ENCODE measurements at regions not wholly inside any gene's neighbourhood (a gene's known extent, or its start where the extent isn't known, plus 50 kb on each side); places are given as distances from the start of the nearest gene placed in this dataset.

DNA sequence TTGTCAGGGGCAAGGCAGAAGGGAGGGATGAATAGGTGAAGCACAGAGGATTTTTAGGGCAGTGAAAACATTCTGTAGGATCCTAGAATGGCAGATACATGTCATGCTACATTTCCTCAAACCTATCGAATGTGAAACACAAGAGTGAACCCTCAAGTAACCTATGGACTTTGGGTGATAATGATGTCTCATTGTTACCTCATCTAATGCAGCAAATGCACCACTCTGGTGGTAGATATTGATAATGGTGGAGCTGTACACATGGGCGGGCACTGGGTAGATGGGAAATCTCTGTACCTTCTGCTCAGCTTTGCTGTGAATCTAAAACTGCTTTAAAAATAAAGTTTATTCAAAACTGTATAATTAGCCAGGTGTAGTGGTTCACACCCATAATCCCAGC is 95.2 kb upstream of the NCK2 start:
- TF ChIP-seq EZH2phosphoT487 (IDR thresholded peaks at IDR 0.05; ENCODE audit: insufficient read depth, low read depth): no peak
- no peak for TF ChIP-seq EZH2 (IDR thresholded peaks at IDR 0.05; ENCODE audit: insufficient read depth, poor library complexity, severe bottlenecking)
- H3F3A ChIP-seq (ENCODE audit: insufficient read depth): no peaks in the 10 kb centered on the region
- H3K4me2 ChIP-seq (ENCODE audit: unreplicated experiment): no peak overlapping the region
- H3K4me1 ChIP-seq (ENCODE audit: insufficient read depth): 0 out of 2 replicates have a peak, but pooled peaks cover 3% of the 10 kb centered on the region
- no peak overlapping the region for H3K4me3 ChIP-seq
- H3K9ac ChIP-seq: no peak overlapping the region
- no peak overlapping the region for H2AFZ ChIP-seq
- no peak overlapping the region for H3K27ac ChIP-seq
- in situ Hi-C loops (cut with MboI): no loop called here
- no peaks in the 10 kb centered on the region for H3K9me2 ChIP-seq (ENCODE audit: insufficient read depth)
- 0 out of 2 replicates have a peak, but pooled peaks cover 6% of the 10 kb centered on the region for H3K27me3 ChIP-seq (replicated peaks; ENCODE audit: insufficient read depth)
- no peak for DNase-seq
- no peaks in the 10 kb centered on the region for H4K20me1 ChIP-seq (ENCODE audit: insufficient read depth)
- no peaks in the 10 kb centered on the region for H3K9me3 ChIP-seq (ENCODE audit: low read depth)
- H3K79me2 ChIP-seq (ENCODE audit: insufficient read depth): no peaks in the 10 kb centered on the region
- no peaks in the 10 kb centered on the region for H3K36me3 ChIP-seq (ENCODE audit: low read depth)
- 87 to 100% methylated on average over 2 of the region's 2 CpGs for WGBS, 2 experiments (ENCODE audit: low coverage in 1 of 2, low lambda C conversion rate in 2 of 2, missing lambda C conversion rate in 2 of 2)

GRCh38 chr2:105647731-105648130 is 97.0 kb upstream of the NCK2 start:
- Histone ChIP-seq H3K36me3 (ENCODE audit: low read depth) (no peaks in the 10 kb centered on the region), H3K4me2 (ENCODE audit: unreplicated experiment) (no peak overlapping the region), H3K27me3 (replicated peaks; ENCODE audit: insufficient read depth) (peaks cover 6% of the 10 kb centered on the region; the same call in 1 of the 2 replicates), H3K9ac (no peak overlapping the region), H3K9me2 (ENCODE audit: insufficient read depth) (no peaks in the 10 kb centered on the region), H2AFZ (no peak overlapping the region), H3F3A (ENCODE audit: insufficient read depth) (peaks cover 5% of the 10 kb centered on the region; the same call in 1 of the 2 replicates), H3K27ac (no peak overlapping the region), H3K4me1 (ENCODE audit: insufficient read depth) (peaks cover 10% of the 10 kb centered on the region; the same call in 1 of the 2 replicates), H3K9me3 (ENCODE audit: low read depth) (no peaks in the 10 kb centered on the region), H3K4me3 (no peak overlapping the region), H3K79me2 (ENCODE audit: insufficient read depth) (no peaks in the 10 kb centered on the region), H4K20me1 (ENCODE audit: insufficient read depth) (no peaks in the 10 kb centered on the region)
- DNase-seq: no peak
- WGBS, 2 experiments (ENCODE audit: low coverage in 1 of 2, low lambda C conversion rate in 2 of 2, missing lambda C conversion rate in 2 of 2): 42 to 89% methylated on average over 1 to 3 of the region's 4 CpGs
- no peak for TF ChIP-seq EZH2 (IDR thresholded peaks at IDR 0.05; ENCODE audit: insufficient read depth, poor library complexity, severe bottlenecking)
- TF ChIP-seq EZH2phosphoT487 (IDR thresholded peaks at IDR 0.05; ENCODE audit: insufficient read depth, low read depth): no peak
- in situ Hi-C loops (cut with MboI): no loop called here

GRCh38 chr2:105646774-105647076 is 98.0 kb upstream of the NCK2 start:
- peaks cover 11% of the 10 kb centered on the region; the same call in 1 of the 2 replicates for H3K27me3 ChIP-seq (replicated peaks; ENCODE audit: insufficient read depth)
- no peak for DNase-seq
- no peaks in the 10 kb centered on the region for H3K79me2 ChIP-seq (ENCODE audit: insufficient read depth)
- no peak overlapping the region for H3K4me2 ChIP-seq (ENCODE audit: unreplicated experiment)
- WGBS, 2 experiments (ENCODE audit: low coverage in 1 of 2, low lambda C conversion rate in 2 of 2, missing lambda C conversion rate in 2 of 2): 71 to 82% methylated on average over 4 of the region's 4 CpGs
- H3K4me3 ChIP-seq: no peak overlapping the region
- H3K9me2 ChIP-seq (ENCODE audit: insufficient read depth): no peaks in the 10 kb centered on the region
- TF ChIP-seq EZH2phosphoT487 (IDR thresholded peaks at IDR 0.05; ENCODE audit: insufficient read depth, low read depth): no peak
- TF ChIP-seq EZH2 (IDR thresholded peaks at IDR 0.05; ENCODE audit: insufficient read depth, poor library complexity, severe bottlenecking): no peak
- H3K4me1 ChIP-seq (ENCODE audit: insufficient read depth): peaks cover 10% of the 10 kb centered on the region; the same call in 1 of the 2 replicates
- no peak overlapping the region for H3K27ac ChIP-seq
- no peaks in the 10 kb centered on the region for H3K36me3 ChIP-seq (ENCODE audit: low read depth)
- no peaks in the 10 kb centered on the region for H4K20me1 ChIP-seq (ENCODE audit: insufficient read depth)
- H3K9ac ChIP-seq: no peak overlapping the region
- in situ Hi-C loops (cut with MboI): no loop called here
- peaks cover 5% of the 10 kb centered on the region; the same call in 1 of the 2 replicates for H3F3A ChIP-seq (ENCODE audit: insufficient read depth)
- H3K9me3 ChIP-seq (ENCODE audit: low read depth): no peaks in the 10 kb centered on the region
- H2AFZ ChIP-seq: no peak overlapping the region

GRCh38 chr2:105645938-105646773 is 98.6 kb upstream of the NCK2 start:
- Histone ChIP-seq H3F3A (ENCODE audit: insufficient read depth) (peaks cover 5% of the 10 kb centered on the region; the same call in 1 of the 2 replicates), H3K4me2 (ENCODE audit: unreplicated experiment) (no peak overlapping the region), H3K36me3 (ENCODE audit: low read depth) (no peaks in the 10 kb centered on the region), H3K4me1 (ENCODE audit: insufficient read depth) (peaks cover 10% of the 10 kb centered on the region; the same call in 1 of the 2 replicates), H3K27ac (no peak overlapping the region), H3K4me3 (no peak overlapping the region), H4K20me1 (ENCODE audit: insufficient read depth) (no peaks in the 10 kb centered on the region), H3K9ac (no peak overlapping the region), H3K9me3 (ENCODE audit: low read depth) (no peaks in the 10 kb centered on the region), H3K9me2 (ENCODE audit: insufficient read depth) (no peaks in the 10 kb centered on the region), H2AFZ (no peak overlapping the region), H3K79me2 (ENCODE audit: insufficient read depth) (no peaks in the 10 kb centered on the region), H3K27me3 (replicated peaks; ENCODE audit: insufficient read depth) (peaks cover 16% of the 10 kb centered on the region; the same call in 1 of the 2 replicates)
- in situ Hi-C loops (cut with MboI): no loop called here
- no peak for DNase-seq
- WGBS, 2 experiments (ENCODE audit: low coverage in 1 of 2, low lambda C conversion rate in 2 of 2, missing lambda C conversion rate in 2 of 2): 57 to 61% methylated on average over 8 of the region's 8 CpGs
- TF ChIP-seq EZH2 (IDR thresholded peaks at IDR 0.05; ENCODE audit: insufficient read depth, poor library complexity, severe bottlenecking) (no peak), EZH2phosphoT487 (IDR thresholded peaks at IDR 0.05; ENCODE audit: insufficient read depth, low read depth) (no peak)
